Right lobe of liver (tissue), 6 donors: ENCODE measurements at regions not wholly inside any gene's neighbourhood (a gene's known extent, or its start where the extent isn't known, plus 50 kb on each side); places are given as distances from the start of the nearest gene placed in this dataset.

Source experiments
- ATAC-seq, 4 donors: fragments of 200-7000 bp; cut with Tn5 transposase; one replicate each; pipeline ENCODE4 v1.9.1; 2020; ENCODE audit warnings: mild to moderate bottlenecking in 4 of 4, moderate library complexity in 4 of 4
- DNase-seq, 3 donors: peaks; one replicate each; pipeline ENCODE4 v3.0.0-alpha.2; 2020
- H3K27ac ChIP-seq, 3 donors: fragments of 200-600 bp; one replicate each; pipeline ENCODE4 v1.8.0; 2022
- H3K27me3 ChIP-seq, 2 donors: fragments of 200-600 bp; one replicate each; pipeline ENCODE4 v1.8.0; 2022
- H3K36me3 ChIP-seq, 4 donors: fragments of 200-600 bp; sonication (generic) in 1 of 4; one replicate each; pipeline versions ENCODE4 v1.5.1 to v1.8.0; 2017 to 2022; ENCODE audit warnings: control low read depth in 1 of 4
- H3K4me1 ChIP-seq, 4 donors: fragments of 200-600 bp; sonication (generic) in 1 of 4; one replicate each; pipeline versions ENCODE4 v1.5.1 to v1.8.0; 2017 to 2022; ENCODE audit warnings: control low read depth in 1 of 4
- H3K4me3 ChIP-seq, 3 donors: fragments of 200-600 bp; one replicate each; pipeline ENCODE4 v1.8.0; 2022
- H3K9me3 ChIP-seq, 4 donors: fragments of 200-600 bp; sonication (generic) in 1 of 4; one replicate each; pipeline versions ENCODE4 v1.5.1 to v1.8.0; 2017 to 2022; ENCODE audit warnings: control low read depth in 1 of 4
- POLR2A ChIP-seq: fragments of 450-650 bp; IDR thresholded peaks from one replicate; pipeline ENCODE4 v1.6.1; 2017; ENCODE audit warnings: antibody characterized with exemption, mild to moderate bottlenecking
- WGBS: methylation state at CpG from one replicate; pipeline ENCODE4 v1.1.6; 2018; ENCODE audit warnings: low coverage, low lambda C conversion rate; ENCODE audit not compliant: insufficient coverage; ENCODE audit errors: missing lambda C conversion rate; 5-methylcytosine and 5-hydroxymethylcytosine counted together
- intact Hi-C, 2 donors: fragments of 100-400 bp; cut with DNase I; formaldehyde crosslinking; loops; one replicate each; pipeline versions ENCODE4 v1.11.2 to v1.14.1; 2022
- TF ChIP-seq, protein P1 (sequence below), 4 donors: fragments of 200-600 bp in 3 of 4; fragments of 450-650 bp in 1 of 4; IDR thresholded peaks; one replicate each; pipeline versions ENCODE4 v1.5.1 to v1.8.0; 2016 to 2022; ENCODE audit warnings: antibody characterized with exemption in 4 of 4, mild to moderate bottlenecking in 2 of 4
- donor health status: DM: no; HTN: yes; CAD: no.
- donor health status: DM: no; HTN: no; CAD: no.
- donor health status: DM: no; HTN: no; CAD: no.
- donor health status: DM: no; HTN: yes; CAD: no.
- donor health status: DM: no; HTN: yes; CAD: no.

- intact Hi-C loops, result no loop called here
- Histone ChIP-seq H3K27me3 (no peaks in the 10 kb centered on the region), H3K4me1 (no peaks in the 10 kb centered on the region), H3K4me3 (no peak overlapping the region), H3K27ac (no peak overlapping the region), H3K36me3 (no peaks in the 10 kb centered on the region), H3K9me3 (no peaks in the 10 kb centered on the region)
- no peak for TF ChIP-seq POLR2A
- TF ChIP-seq, protein P1, sequence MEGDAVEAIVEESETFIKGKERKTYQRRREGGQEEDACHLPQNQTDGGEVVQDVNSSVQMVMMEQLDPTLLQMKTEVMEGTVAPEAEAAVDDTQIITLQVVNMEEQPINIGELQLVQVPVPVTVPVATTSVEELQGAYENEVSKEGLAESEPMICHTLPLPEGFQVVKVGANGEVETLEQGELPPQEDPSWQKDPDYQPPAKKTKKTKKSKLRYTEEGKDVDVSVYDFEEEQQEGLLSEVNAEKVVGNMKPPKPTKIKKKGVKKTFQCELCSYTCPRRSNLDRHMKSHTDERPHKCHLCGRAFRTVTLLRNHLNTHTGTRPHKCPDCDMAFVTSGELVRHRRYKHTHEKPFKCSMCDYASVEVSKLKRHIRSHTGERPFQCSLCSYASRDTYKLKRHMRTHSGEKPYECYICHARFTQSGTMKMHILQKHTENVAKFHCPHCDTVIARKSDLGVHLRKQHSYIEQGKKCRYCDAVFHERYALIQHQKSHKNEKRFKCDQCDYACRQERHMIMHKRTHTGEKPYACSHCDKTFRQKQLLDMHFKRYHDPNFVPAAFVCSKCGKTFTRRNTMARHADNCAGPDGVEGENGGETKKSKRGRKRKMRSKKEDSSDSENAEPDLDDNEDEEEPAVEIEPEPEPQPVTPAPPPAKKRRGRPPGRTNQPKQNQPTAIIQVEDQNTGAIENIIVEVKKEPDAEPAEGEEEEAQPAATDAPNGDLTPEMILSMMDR (IDR thresholded peaks at IDR 0.05), result no peak
- DNase-seq (no peak), ATAC-seq (no peak)
- no CpG with 5 or more reads among the region's 3 CpGs for WGBS
These were observed 95.6 kb downstream of the RRAGB start for GRCh38 chrX:55813150-55813549.

- no peak for TF ChIP-seq POLR2A
- TF ChIP-seq, protein P1 (IDR thresholded peaks at IDR 0.05), result no peak
These were observed 98.0 kb downstream of the RRAGB start for GRCh38 chrX:55815546-55815945.

GRCh38 chrX:55816023-55816422 is 98.5 kb downstream of the RRAGB start:
- Histone ChIP-seq H3K27ac (no peak overlapping the region), H3K36me3 (no peaks in the 10 kb centered on the region), H3K4me1 (no peaks in the 10 kb centered on the region), H3K9me3 (no peaks in the 10 kb centered on the region), H3K4me3 (no peak overlapping the region), H3K27me3 (no peaks in the 10 kb centered on the region)
- TF ChIP-seq POLR2A, result no peak
- TF ChIP-seq, protein P1 (IDR thresholded peaks at IDR 0.05), result no peak
- 21% methylated on average over 2 of the region's 2 CpGs for WGBS
- intact Hi-C loops, result no loop called here
- peak in 2 of 4 donors; percentile 48 to 56 for ATAC-seq
- DNase-seq, result no peak

More at GRCh38 chrX:55815546-55815945, 98.0 kb downstream of the RRAGB start:
- Histone ChIP-seq H3K4me3 (no peak overlapping the region), H3K36me3 (no peaks in the 10 kb centered on the region), H3K9me3 (no peaks in the 10 kb centered on the region), H3K27me3 (no peaks in the 10 kb centered on the region), H3K4me1 (no peaks in the 10 kb centered on the region), H3K27ac (no peak overlapping the region)
- intact Hi-C loops, result no loop called here
- DNase-seq (no peak), ATAC-seq (no peak)

DNA sequence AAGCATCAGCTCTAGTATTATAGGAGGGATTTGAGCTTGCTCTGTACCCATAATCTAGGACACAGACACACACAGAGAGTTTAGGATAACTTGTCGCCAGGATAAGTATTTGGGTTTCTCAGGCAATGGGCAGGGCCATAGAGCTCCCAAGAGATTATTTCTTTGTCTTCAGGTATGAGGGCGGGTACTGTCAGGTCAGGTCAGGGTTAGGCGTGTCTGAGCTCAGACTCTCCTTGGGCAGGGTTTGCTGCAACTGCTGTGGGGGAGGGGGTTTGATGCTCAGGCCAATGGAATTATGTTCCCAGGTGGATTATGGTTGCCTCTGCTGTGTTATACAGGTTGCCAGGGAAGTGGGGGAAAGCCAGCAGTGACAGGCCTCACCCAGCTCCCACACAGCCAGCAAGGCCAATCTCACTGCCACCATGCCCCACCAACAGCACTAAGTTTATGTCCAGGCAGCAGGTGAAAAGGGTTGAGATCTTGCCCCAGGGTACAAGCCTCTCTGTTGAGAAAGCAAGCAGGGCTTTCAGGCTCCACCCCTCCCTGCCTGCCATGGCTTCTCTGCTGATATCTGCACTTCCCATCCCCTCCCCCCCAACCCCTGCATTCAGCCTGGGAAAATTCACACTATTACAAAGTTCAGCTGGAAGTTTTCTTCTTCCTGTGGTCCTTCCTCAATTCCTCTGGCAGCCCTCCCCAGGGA is 101.3 kb downstream of the RRAGB start:
- DNase-seq, result no peak
- Histone ChIP-seq H3K36me3 (no peaks in the 10 kb centered on the region), H3K27ac (no peak overlapping the region), H3K9me3 (no peaks in the 10 kb centered on the region), H3K4me3 (no peak overlapping the region), H3K27me3 (no peaks in the 10 kb centered on the region), H3K4me1 (no peaks in the 10 kb centered on the region)
- TF ChIP-seq POLR2A, result no peak
- TF ChIP-seq, protein P1 (IDR thresholded peaks at IDR 0.05), result no peak
- WGBS, result 41% methylated on average over 2 of the region's 3 CpGs
- intact Hi-C loops, result no loop called here
- ATAC-seq, result no peak

DNA sequence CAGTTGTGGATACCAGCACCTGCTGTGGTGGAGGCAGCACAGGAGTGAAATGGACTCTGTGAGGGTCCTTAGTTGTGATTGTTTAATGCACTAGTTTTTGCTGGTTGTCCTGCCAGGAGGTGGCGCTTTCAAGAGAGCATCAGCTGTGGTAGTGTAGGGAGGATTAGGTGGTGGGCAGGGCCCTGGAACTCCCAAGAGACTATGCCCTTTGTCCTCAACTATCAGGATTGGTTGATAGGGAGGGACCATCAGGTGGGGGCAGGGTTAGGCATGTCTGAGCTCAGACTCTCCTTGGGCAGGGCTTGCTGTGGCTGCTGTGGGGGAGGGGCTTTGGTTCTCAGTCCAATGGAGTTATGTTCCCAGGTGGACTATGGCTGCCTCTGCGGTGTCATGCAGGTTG is 121.9 kb downstream of the RRAGB start:
- Histone ChIP-seq H3K4me1 (no peaks in the 10 kb centered on the region), H3K4me3 (no peak overlapping the region), H3K27me3 (no peaks in the 10 kb centered on the region), H3K36me3 (no peaks in the 10 kb centered on the region), H3K27ac (no peak overlapping the region), H3K9me3 (no peaks in the 10 kb centered on the region)
- intact Hi-C loops, result no loop called here
- DNase-seq (no peak), ATAC-seq (no peak)
- no CpG with 5 or more reads among the region's 2 CpGs for WGBS
- TF ChIP-seq, protein P1 (IDR thresholded peaks at IDR 0.05), result no peak
- no peak for TF ChIP-seq POLR2A
